Esophagus muscularis mucosa (tissue), 4 donors: ENCODE measurements at regions not wholly inside any gene's neighbourhood (a gene's known extent, or its start where the extent isn't known, plus 50 kb on each side); places are given as distances from the start of the nearest gene placed in this dataset.

Source experiments
- DNase-seq: peaks from one replicate; pipeline ENCODE4 v3.0.0-alpha.2; 2017; ENCODE audit errors: extremely low spot score
- H3K27ac ChIP-seq, 4 donors: fragments of 200-600 bp; sonication (generic); replicated peaks in 1 of 4; 1 replicate in 3 of 4; 2 replicates in 1 of 4; pipeline ENCODE4 v1.5.1; 2016 to 2019; ENCODE audit warnings: mild to moderate bottlenecking in 1 of 4
- H3K27me3 ChIP-seq, 4 donors: fragments of 200-600 bp; sonication (generic); one replicate each; pipeline versions ENCODE4 v1.5.1 to v1.6.0; 2016 to 2019
- H3K36me3 ChIP-seq, 4 donors: fragments of 200-600 bp; sonication (generic); one replicate each; pipeline ENCODE4 v1.5.1; 2016 to 2019
- H3K4me1 ChIP-seq, 4 donors: fragments of 200-600 bp; sonication (generic); one replicate each; pipeline ENCODE4 v1.5.1; 2016 to 2019
- H3K4me3 ChIP-seq, 4 donors: fragments of 200-600 bp; sonication (generic); 1 replicate in 2 of 4; 2 replicates in 2 of 4; pipeline ENCODE4 v1.5.1; 2016 to 2019; ENCODE audit warnings: mild to moderate bottlenecking in 4 of 4, moderate library complexity in 1 of 4
- H3K9me3 ChIP-seq, 4 donors: fragments of 200-600 bp; sonication (generic); 1 replicate in 3 of 4; 2 replicates in 1 of 4; pipeline ENCODE4 v1.5.1; 2016 to 2019
- EP300 ChIP-seq: sonication (generic); formaldehyde crosslinking; IDR thresholded peaks from one replicate; pipeline ENCODE4 v1.6.1; 2017; ENCODE audit warnings: antibody characterized with exemption
- POLR2A ChIP-seq: fragments of 450-650 bp; IDR thresholded peaks from one replicate; pipeline ENCODE4 v1.6.1; 2017; ENCODE audit warnings: antibody characterized with exemption, moderate library complexity, mild to moderate bottlenecking, low read depth
- POLR2AphosphoS5 ChIP-seq, 2 donors: sonication (generic); formaldehyde crosslinking; IDR thresholded peaks; one replicate each; pipeline ENCODE4 v1.6.1; 2017; ENCODE audit warnings: antibody characterized with exemption in 2 of 2
- WGBS: methylation state at CpG from one replicate; pipeline ENCODE4 v1.1.5; 2018; 5-methylcytosine and 5-hydroxymethylcytosine counted together
- intact Hi-C: fragments of 100-400 bp; cut with DNase I; formaldehyde crosslinking; loops from one replicate; pipeline ENCODE4 v1.15.1; 2023
- TF ChIP-seq, protein P1 (sequence below), 3 experiments: fragments of 200-600 bp in 2 of 3; fragments of 450-650 bp in 1 of 3; sonication (generic) in 2 of 3; IDR thresholded peaks; one replicate each; pipeline ENCODE4 v1.5.1; 2017 to 2019; ENCODE audit warnings: antibody characterized with exemption in 3 of 3, mild to moderate bottlenecking in 2 of 3, moderate library complexity in 1 of 3

DNA sequence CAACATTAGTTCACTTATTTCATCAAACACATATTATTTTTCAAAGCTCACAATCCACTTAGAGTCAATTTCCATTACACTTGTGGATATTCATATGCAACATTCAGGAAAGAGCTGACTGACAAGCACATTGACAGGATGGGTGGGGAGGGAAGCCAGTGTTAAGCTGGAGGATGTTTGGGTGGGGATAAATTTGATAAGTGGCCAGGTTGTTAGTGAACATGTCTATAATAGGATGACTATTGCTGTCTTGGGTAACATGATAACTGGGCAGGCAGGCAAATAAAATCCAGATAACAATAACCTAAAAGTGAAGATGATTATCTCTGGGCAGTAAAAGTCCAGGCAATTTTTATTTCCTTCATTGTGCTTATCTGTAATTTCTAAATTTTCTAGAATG lies 73.8 kb upstream of the OSBPL8 start:
- Histone ChIP-seq H3K36me3 (no peaks in the 10 kb centered on the region), H3K4me1 (no peaks in the 10 kb centered on the region), H3K9me3 (no peaks in the 10 kb centered on the region), H3K4me3 (no peak overlapping the region), H3K27ac (no peak overlapping the region), H3K27me3 (no peaks in the 10 kb centered on the region)
- no peak for DNase-seq
- intact Hi-C loops: no loop called here
- no peak for TF ChIP-seq EP300
- TF ChIP-seq, protein P1, sequence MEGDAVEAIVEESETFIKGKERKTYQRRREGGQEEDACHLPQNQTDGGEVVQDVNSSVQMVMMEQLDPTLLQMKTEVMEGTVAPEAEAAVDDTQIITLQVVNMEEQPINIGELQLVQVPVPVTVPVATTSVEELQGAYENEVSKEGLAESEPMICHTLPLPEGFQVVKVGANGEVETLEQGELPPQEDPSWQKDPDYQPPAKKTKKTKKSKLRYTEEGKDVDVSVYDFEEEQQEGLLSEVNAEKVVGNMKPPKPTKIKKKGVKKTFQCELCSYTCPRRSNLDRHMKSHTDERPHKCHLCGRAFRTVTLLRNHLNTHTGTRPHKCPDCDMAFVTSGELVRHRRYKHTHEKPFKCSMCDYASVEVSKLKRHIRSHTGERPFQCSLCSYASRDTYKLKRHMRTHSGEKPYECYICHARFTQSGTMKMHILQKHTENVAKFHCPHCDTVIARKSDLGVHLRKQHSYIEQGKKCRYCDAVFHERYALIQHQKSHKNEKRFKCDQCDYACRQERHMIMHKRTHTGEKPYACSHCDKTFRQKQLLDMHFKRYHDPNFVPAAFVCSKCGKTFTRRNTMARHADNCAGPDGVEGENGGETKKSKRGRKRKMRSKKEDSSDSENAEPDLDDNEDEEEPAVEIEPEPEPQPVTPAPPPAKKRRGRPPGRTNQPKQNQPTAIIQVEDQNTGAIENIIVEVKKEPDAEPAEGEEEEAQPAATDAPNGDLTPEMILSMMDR (IDR thresholded peaks at IDR 0.05): no peak
- no peak for TF ChIP-seq POLR2AphosphoS5 (IDR thresholded peaks at IDR 0.05)
- TF ChIP-seq POLR2A: no peak

DNA sequence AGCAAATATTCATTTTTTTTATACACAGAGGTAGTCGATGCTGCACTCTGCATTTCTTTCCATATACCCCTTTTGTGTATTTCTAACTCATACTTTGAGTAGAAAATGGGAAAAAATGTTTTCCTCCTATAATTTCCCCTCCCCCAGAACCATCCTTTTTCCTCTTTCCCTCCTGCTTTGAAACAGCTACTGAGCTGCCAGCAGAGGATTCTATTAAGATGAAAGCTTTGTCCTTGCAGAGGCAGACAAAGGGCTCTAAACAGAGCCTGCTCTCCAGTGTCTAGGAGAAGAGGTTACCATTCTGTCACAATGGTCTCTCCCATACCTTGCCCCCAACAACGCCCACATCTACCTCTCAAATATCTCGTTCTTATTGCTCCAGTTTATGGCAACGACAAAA lies 74.6 kb upstream of the OSBPL8 start:
- DNase-seq: no peak
- 86% methylated on average over 4 of the region's 4 CpGs for WGBS
- Histone ChIP-seq H3K4me1 (no peaks in the 10 kb centered on the region), H3K9me3 (no peaks in the 10 kb centered on the region), H3K27ac (no peak overlapping the region), H3K36me3 (no peaks in the 10 kb centered on the region), H3K27me3 (no peaks in the 10 kb centered on the region), H3K4me3 (no peak overlapping the region)
- no peak for TF ChIP-seq POLR2A
- TF ChIP-seq EP300: no peak
- TF ChIP-seq, protein P1 (IDR thresholded peaks at IDR 0.05): no peak
- no peak for TF ChIP-seq POLR2AphosphoS5 (IDR thresholded peaks at IDR 0.05)
- intact Hi-C loops: no loop called here

DNA sequence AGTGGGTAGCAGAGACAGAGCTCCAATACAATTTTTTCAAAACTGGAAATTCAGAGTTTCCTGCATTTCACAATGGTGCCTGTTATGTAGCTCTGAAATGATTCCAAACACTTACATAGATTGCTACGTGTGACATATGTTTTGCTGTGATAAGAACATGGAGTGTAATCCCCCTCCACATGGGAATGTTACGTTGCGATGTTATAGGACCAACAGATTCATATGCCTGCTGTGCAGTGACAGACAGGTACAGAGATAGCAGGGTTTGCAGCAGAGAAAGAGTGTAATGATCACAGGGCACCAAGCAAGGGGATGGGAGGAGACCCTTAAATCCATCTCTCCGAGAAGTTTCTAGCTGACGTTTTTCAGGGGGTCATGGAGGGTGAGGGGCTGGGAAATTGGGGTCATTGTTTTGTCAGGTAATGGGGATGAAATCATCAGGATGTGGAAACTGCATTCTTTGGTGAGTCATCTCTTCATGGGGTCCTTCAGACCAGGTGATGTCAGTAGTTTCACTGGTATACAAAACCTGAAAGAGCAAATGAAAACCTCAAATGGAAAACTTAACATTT lies 76.6 kb upstream of the OSBPL8 start:
- Histone ChIP-seq H3K4me3 (no peak overlapping the region), H3K27me3 (no peaks in the 10 kb centered on the region), H3K27ac (no peak overlapping the region), H3K9me3 (no peaks in the 10 kb centered on the region), H3K4me1 (no peaks in the 10 kb centered on the region), H3K36me3 (no peaks in the 10 kb centered on the region)
- TF ChIP-seq, protein P1 (IDR thresholded peaks at IDR 0.05): no peak
- no peak for TF ChIP-seq EP300
- TF ChIP-seq POLR2A: no peak
- no peak for TF ChIP-seq POLR2AphosphoS5 (IDR thresholded peaks at IDR 0.05)
- intact Hi-C loops: no loop called here
- no peak for DNase-seq
- WGBS: 78% methylated on average over 5 of the region's 5 CpGs

DNA sequence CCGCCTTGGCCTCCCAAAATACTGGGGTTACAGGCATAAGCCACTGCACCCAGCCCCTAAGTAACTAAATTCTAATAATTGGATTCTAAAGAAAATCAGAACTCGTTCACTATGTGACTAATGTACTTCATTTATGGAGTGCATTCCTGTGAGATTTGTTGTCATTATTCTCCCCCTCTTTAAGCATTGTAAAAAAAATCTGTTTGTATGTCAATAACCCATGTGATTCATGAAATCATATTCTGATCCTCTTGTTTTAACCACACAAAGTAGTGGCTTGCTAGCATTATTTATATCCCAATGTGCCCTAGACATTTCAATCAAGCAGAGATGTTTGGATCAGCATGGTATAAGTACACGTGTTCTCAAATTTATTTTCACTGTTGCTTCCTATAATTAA lies 78.2 kb upstream of the OSBPL8 start:
- no peak overlapping the region for H3K4me3 ChIP-seq
- TF ChIP-seq POLR2AphosphoS5 (IDR thresholded peaks at IDR 0.05) (no peak), POLR2A (no peak)
- WGBS: 82% methylated on average over 3 of the region's 3 CpGs

DNA sequence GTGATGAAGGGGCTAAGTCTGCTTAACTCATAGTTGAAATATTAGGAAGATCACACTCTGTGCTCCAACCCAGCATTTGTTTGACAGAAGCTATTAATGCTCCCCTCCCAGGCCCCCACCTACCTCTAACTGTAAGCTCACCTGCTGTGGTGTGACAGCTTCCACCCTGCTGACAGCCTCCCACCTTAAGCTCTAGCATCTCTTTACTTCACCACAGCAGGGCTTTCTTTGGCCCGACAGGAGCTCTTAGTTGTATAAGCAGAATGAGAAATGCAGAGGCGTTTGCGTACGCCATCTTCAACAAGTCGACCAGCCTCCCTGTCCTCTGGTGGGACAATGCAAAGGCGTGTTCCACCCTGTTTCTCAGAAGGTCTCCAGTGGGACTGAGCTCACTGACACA lies 80.1 kb upstream of the OSBPL8 start:
- no peak overlapping the region for H3K4me3 ChIP-seq
- H3K36me3 ChIP-seq: no peaks in the 10 kb centered on the region
- no peaks in the 10 kb centered on the region for H3K4me1 ChIP-seq
- no peak for TF ChIP-seq EP300
- no peak for TF ChIP-seq POLR2AphosphoS5 (IDR thresholded peaks at IDR 0.05)
- TF ChIP-seq POLR2A: no peak
- TF ChIP-seq, protein P1 (IDR thresholded peaks at IDR 0.05): no peak
- H3K27me3 ChIP-seq: no peaks in the 10 kb centered on the region
- no peaks in the 10 kb centered on the region for H3K9me3 ChIP-seq
- intact Hi-C loops: no loop called here
- H3K27ac ChIP-seq: no peak overlapping the region
- no peak for DNase-seq
- WGBS: 90% methylated on average over 6 of the region's 6 CpGs

More for the DNA sequence above, 78.2 kb upstream of the OSBPL8 start:
- H3K9me3 ChIP-seq: no peaks in the 10 kb centered on the region
- H3K36me3 ChIP-seq: no peaks in the 10 kb centered on the region
- DNase-seq: no peak
- H3K27me3 ChIP-seq: no peaks in the 10 kb centered on the region
- intact Hi-C loops: no loop called here
- no peaks in the 10 kb centered on the region for H3K4me1 ChIP-seq
- no peak overlapping the region for H3K27ac ChIP-seq
